HT-29 (cell line): ENCODE measurements at regions not wholly inside any gene's neighbourhood (a gene's known extent, or its start where the extent isn't known, plus 50 kb on each side); places are given as distances from the start of the nearest gene placed in this dataset.
A peak's percentile ranks its signal among the peaks of the same experiment; 100 is the strongest.

Experiments used
- DNase-seq: peaks from one replicate; pipeline ENCODE4 v3.0.0-alpha.2; 2015; ENCODE audit warnings: low spot score

- no peak for DNase-seq
These were observed 80.1 kb upstream of the DMAC1 start for GRCh38 chr9:7879551-7880245.

GRCh38 chr9:7871977-7872730 is 72.6 kb upstream of the DMAC1 start:
- no peak for DNase-seq

- no peak for DNase-seq
These were observed 69.8 kb upstream of the DMAC1 start for GRCh38 chr9:7869340-7869739.

GRCh38 chr9:7862170-7862569 is 62.6 kb upstream of the DMAC1 start:
- DNase-seq: peak; percentile 9

GRCh38 chr9:7861086-7861485 is 61.5 kb upstream of the DMAC1 start:
- DNase-seq: no peak

- DNase-seq: no peak
These were observed 60.7 kb upstream of the DMAC1 start for GRCh38 chr9:7860335-7860709.

GRCh38 chr9:7859701-7860334 is 60.2 kb upstream of the DMAC1 start:
- no peak for DNase-seq

- DNase-seq: no peak
These were observed 58.6 kb upstream of the DMAC1 start for GRCh38 chr9:7858166-7858565.

GRCh38 chr9:7854763-7855162 is 55.2 kb upstream of the DMAC1 start:
- DNase-seq: no peak
